PC-3 (cell line): ENCODE measurements at regions not wholly inside any gene's neighbourhood (a gene's known extent, or its start where the extent isn't known, plus 50 kb on each side); places are given as distances from the start of the nearest gene placed in this dataset.

Source experiments
- ATAC-seq: fragments of 200-7000 bp; cut with Tn5 transposase; 2 replicates; pipeline ENCODE4 v1.9.1; 2020; ENCODE audit warnings: mild to moderate bottlenecking, moderate library complexity
- BruUV-seq: library from RNA; stranded (reverse); fragments of 400-500 nt; replicated peaks from 2 replicates; lab custom pipeline; 2021; lab: Mats Ljungman, UMichigan
- CTCF ChIA-PET: fragments of 300-600 bp; sonication (Branson Sonifier 250); formaldehyde crosslinking; loops from one replicate; lab custom pipeline; 2022; ENCODE audit warnings: antibody characterized with exemption; lab: Charles Lee
- POLR2A ChIA-PET: fragments of 300-600 bp; sonication (Branson Sonifier 250); formaldehyde crosslinking; loops from one replicate; lab custom pipeline; 2022; ENCODE audit warnings: antibody characterized with exemption; ENCODE audit not compliant: unreplicated experiment; lab: Charles Lee
- DNase-seq: peaks from one replicate; pipeline ENCODE4 v3.0.0-alpha.2; 2015
- H2AFZ ChIP-seq: fragments of 300-600 bp; sonication (generic); 2 replicates; pipeline ENCODE4 v1.6.0; 2016; ENCODE audit warnings: antibody characterized with exemption, low read length
- H3F3A ChIP-seq: fragments of 300-600 bp; sonication (generic); one replicate; pipeline ENCODE4 v1.6.0; 2017; ENCODE audit warnings: antibody characterized with exemption, low read length, control low read depth, mild to moderate bottlenecking; ENCODE audit not compliant: unreplicated experiment
- H3K27ac ChIP-seq: fragments of 300-600 bp; sonication (generic); 2 replicates; pipeline ENCODE4 v1.5.1; 2016; ENCODE audit warnings: mild to moderate bottlenecking, low read length
- H3K27me3 ChIP-seq: fragments of 300-600 bp; sonication (generic); 2 replicates; pipeline ENCODE4 v1.6.1; 2016; ENCODE audit warnings: low read length, mixed read lengths
- H3K36me3 ChIP-seq: fragments of 300-600 bp; sonication (generic); 2 replicates; pipeline ENCODE4 v1.6.1; 2016; ENCODE audit warnings: low read depth, mixed run types, low read length, mixed read lengths
- H3K4me1 ChIP-seq: fragments of 300-600 bp; sonication (generic); 2 replicates; pipeline ENCODE4 v1.5.1; 2016; ENCODE audit warnings: low read length; ENCODE audit not compliant: insufficient read depth
- H3K4me2 ChIP-seq: fragments of 300-600 bp; sonication (generic); 2 replicates; pipeline ENCODE4 v1.6.0; 2016; ENCODE audit warnings: low read length
- H3K4me3 ChIP-seq: fragments of 300-600 bp; sonication (generic); 2 replicates; pipeline ENCODE4 v1.5.1; 2016; ENCODE audit warnings: mild to moderate bottlenecking, low read length, mixed read lengths
- H3K79me2 ChIP-seq: fragments of 300-600 bp; sonication (generic); 2 replicates; pipeline ENCODE4 v1.6.1; 2017; ENCODE audit warnings: low read length, mixed read lengths
- H3K9ac ChIP-seq: fragments of 300-600 bp; sonication (generic); 2 replicates; pipeline ENCODE4 v1.6.0; 2016; ENCODE audit warnings: mild to moderate bottlenecking, low read length
- H3K9me2 ChIP-seq: fragments of 300-600 bp; sonication (generic); replicated peaks from 2 replicates; pipeline ENCODE4 v1.6.1; 2016; ENCODE audit warnings: mixed run types, low read length, mixed read lengths
- H3K9me3 ChIP-seq: fragments of 300-600 bp; sonication (generic); 2 replicates; pipeline ENCODE4 v1.6.1; 2016; ENCODE audit warnings: low read length, mixed read lengths
- H4K20me1 ChIP-seq: fragments of 300-600 bp; sonication (generic); 2 replicates; pipeline ENCODE4 v1.6.1; 2016; ENCODE audit warnings: low read length, mixed read lengths
- EZH2 ChIP-seq: fragments of 300-600 bp; sonication (generic); IDR thresholded peaks from one replicate; pipeline ENCODE4 v1.6.1; 2017; ENCODE audit warnings: antibody characterized with exemption, mild to moderate bottlenecking, low read length; ENCODE audit not compliant: unreplicated experiment
- EZH2phosphoT487 ChIP-seq: fragments of 300-600 bp; sonication (generic); IDR thresholded peaks from 2 replicates; pipeline ENCODE4 v1.6.1; 2018; ENCODE audit warnings: mild to moderate bottlenecking, antibody characterized with exemption, low read length, borderline replicate concordance
- intact Hi-C: fragments of 100-400 bp; cut with micrococcal nuclease; formaldehyde crosslinking; loops from 2 replicates; pipeline ENCODE4 v1.9.0; 2023
- TF ChIP-seq, protein P1 (sequence below): fragments of 300-600 bp; sonication (generic); conservative IDR thresholded peaks from 2 replicates; pipeline ENCODE4 v1.5.1; 2017; ENCODE audit warnings: antibody characterized with exemption, low read depth, mild to moderate bottlenecking, low read length

DNA sequence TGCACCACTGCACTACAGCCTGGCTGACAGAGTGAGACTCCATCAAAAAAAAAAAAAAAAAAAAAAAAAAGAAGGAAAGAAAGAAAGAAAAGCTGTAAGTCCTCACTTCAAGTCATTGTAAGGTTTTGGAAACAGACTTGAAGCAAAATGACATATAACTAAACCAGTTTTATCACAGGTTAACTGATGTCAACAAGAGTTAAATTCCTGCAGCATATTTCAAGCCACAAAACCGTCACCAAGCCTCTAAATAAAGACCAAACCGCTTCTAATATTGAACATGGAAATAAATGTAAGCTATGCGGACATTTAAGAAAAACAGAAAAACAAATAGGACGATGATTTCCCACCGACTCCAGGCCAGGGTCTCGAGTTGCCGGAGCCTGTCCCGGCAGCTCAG lies 88.9 kb upstream of the RPS6KA2 start:
- Histone ChIP-seq H3F3A (no peaks in the 10 kb centered on the region), H3K4me1 (peaks cover 5% of the 10 kb centered on the region), H3K27me3 (no peaks in the 10 kb centered on the region), H3K9me2 (no peaks in the 10 kb centered on the region), H2AFZ (no peak overlapping the region), H3K27ac (no peak overlapping the region), H3K79me2 (no peaks in the 10 kb centered on the region), H3K9me3 (no peaks in the 10 kb centered on the region), H3K9ac (no peak overlapping the region), H3K4me2 (no peak overlapping the region), H3K4me3 (no peak overlapping the region), H4K20me1 (no peaks in the 10 kb centered on the region), H3K36me3 (no peaks in the 10 kb centered on the region)
- intact Hi-C loops: no loop called here
- DNase-seq: no peak
- no peak for TF ChIP-seq EZH2phosphoT487
- no peak for TF ChIP-seq EZH2
- TF ChIP-seq, protein P1, sequence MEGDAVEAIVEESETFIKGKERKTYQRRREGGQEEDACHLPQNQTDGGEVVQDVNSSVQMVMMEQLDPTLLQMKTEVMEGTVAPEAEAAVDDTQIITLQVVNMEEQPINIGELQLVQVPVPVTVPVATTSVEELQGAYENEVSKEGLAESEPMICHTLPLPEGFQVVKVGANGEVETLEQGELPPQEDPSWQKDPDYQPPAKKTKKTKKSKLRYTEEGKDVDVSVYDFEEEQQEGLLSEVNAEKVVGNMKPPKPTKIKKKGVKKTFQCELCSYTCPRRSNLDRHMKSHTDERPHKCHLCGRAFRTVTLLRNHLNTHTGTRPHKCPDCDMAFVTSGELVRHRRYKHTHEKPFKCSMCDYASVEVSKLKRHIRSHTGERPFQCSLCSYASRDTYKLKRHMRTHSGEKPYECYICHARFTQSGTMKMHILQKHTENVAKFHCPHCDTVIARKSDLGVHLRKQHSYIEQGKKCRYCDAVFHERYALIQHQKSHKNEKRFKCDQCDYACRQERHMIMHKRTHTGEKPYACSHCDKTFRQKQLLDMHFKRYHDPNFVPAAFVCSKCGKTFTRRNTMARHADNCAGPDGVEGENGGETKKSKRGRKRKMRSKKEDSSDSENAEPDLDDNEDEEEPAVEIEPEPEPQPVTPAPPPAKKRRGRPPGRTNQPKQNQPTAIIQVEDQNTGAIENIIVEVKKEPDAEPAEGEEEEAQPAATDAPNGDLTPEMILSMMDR: no peak
- CTCF ChIA-PET: no interaction called here
- no peak for ATAC-seq
- BruUV-seq: no TSS peak
- POLR2A ChIA-PET: no interaction called here

DNA sequence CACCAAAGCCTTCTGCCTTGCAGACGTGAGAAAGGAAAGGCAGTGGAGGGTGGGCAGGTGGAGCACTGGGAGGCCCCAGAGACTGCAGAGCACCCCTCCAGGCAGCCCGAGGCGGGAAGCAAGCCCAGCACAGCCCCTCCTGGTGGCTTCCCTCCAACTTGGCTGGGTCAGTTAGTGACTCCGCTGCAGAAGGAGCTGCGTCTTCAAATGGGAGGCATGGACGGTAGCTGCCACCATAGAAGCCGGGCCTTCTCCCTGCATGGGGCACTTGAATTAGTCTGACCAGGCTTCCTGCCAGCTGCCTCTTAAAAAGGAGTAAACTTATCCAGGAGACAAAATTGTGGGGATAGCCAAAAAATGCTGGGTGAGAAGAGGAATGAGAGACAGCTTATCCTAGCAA lies 88.0 kb upstream of the RPS6KA2 start:
- Histone ChIP-seq H2AFZ (no peak overlapping the region), H4K20me1 (no peaks in the 10 kb centered on the region), H3K36me3 (no peaks in the 10 kb centered on the region), H3K9ac (no peak overlapping the region), H3K4me2 (no peak overlapping the region), H3K4me3 (no peak overlapping the region), H3K9me2 (no peaks in the 10 kb centered on the region), H3K79me2 (no peaks in the 10 kb centered on the region), H3F3A (no peaks in the 10 kb centered on the region), H3K9me3 (no peaks in the 10 kb centered on the region), H3K27ac (no peak overlapping the region), H3K4me1 (no peaks in the 10 kb centered on the region), H3K27me3 (no peaks in the 10 kb centered on the region)
- BruUV-seq: no TSS peak
- DNase-seq (no peak), ATAC-seq (no peak)
- POLR2A ChIA-PET: no interaction called here
- TF ChIP-seq, protein P1: no peak
- TF ChIP-seq EZH2phosphoT487 (no peak), EZH2 (no peak)
- intact Hi-C loops: no loop called here
- CTCF ChIA-PET: no interaction called here

DNA sequence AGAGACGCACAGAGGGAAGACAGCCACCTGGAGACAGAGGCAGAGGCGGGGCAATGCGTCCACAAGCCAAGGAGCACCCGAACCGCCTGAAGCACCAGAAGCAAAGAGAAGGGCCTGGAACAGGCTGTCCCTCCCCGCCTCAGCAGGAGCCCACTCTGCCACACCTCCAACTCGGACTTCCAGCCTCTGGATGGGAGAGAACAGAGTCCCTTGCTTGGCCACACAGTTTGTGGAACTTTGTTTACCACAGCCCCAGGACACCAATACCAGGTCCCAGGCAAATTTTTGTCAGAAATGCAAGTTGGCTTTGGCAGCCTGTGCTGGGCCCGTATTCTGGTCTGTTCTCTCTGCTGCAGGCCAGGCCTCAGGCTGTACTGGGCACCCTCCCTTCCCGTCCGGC lies 87.5 kb upstream of the RPS6KA2 start:
- Histone ChIP-seq H3K79me2 (no peaks in the 10 kb centered on the region), H3K4me2 (no peak overlapping the region), H3K9me2 (no peaks in the 10 kb centered on the region), H3K36me3 (no peaks in the 10 kb centered on the region), H4K20me1 (no peaks in the 10 kb centered on the region), H3F3A (no peaks in the 10 kb centered on the region), H3K4me3 (no peak overlapping the region), H2AFZ (no peak overlapping the region), H3K27ac (no peak overlapping the region), H3K9ac (no peak overlapping the region), H3K4me1 (no peaks in the 10 kb centered on the region), H3K9me3 (no peaks in the 10 kb centered on the region), H3K27me3 (no peaks in the 10 kb centered on the region)
- no peak for ATAC-seq
- CTCF ChIA-PET: no interaction called here
- DNase-seq: no peak
- POLR2A ChIA-PET: no interaction called here
- intact Hi-C loops: no loop called here
- BruUV-seq: no TSS peak
- TF ChIP-seq EZH2phosphoT487 (no peak), EZH2 (no peak)
- TF ChIP-seq, protein P1: no peak
